ENCODE measurements at regions not wholly inside any gene's neighbourhood (a gene's known extent, or its start where the extent isn't known, plus 50 kb on each side); places are given as distances from the start of the nearest gene placed in this dataset.
A peak's percentile ranks its signal among the peaks of the same experiment; 100 is the strongest.

- Histone ChIP-seq H3K9me3 (ENCODE audit: severe bottlenecking) (no peaks in the 10 kb centered on the region), H3K36me3 (ENCODE audit: low read depth) (no peaks in the 10 kb centered on the region), H3K27me3 (ENCODE audit: insufficient read depth, poor library complexity, severe bottlenecking) (no peaks in the 10 kb centered on the region), H3K4me3 (ENCODE audit: severe bottlenecking) (no peak overlapping the region), H3K27ac (ENCODE audit: poor library complexity, severe bottlenecking) (peak overlapping the region; percentile 54), H3K4me1 (ENCODE audit: insufficient read depth, poor library complexity, severe bottlenecking) (peaks cover 12% of the 10 kb centered on the region)
- no peak for DNase-seq (ENCODE audit: low spot score)
- no peak for TF ChIP-seq CTCF (IDR thresholded peaks at IDR 0.05; ENCODE audit: poor library complexity, severe bottlenecking)
- no peak for ATAC-seq (ENCODE audit: low read depth)
Observed at GRCh38 chr4:181549576-181550188, 693.5 kb upstream of the TENM3 start.

DNA sequence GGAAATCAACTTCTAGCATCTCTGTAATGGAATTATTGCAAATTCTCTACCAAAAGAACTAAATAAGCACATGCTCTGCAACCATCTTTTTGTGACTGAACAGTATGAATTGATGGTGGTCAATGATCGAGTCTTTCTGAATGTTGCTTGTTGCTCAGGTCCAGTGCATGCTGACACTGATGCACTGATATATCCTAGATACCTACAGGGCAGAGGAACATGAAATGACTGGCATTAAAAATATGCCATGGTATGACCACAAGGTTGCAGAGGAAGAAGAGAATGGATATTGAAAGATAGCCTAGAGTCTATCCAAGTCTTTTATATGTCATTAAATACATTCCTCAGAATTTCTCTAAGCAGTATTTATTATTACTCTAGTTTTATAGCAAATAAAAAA lies 692.8 kb upstream of the TENM3 start:
- peaks cover 12% of the 10 kb centered on the region for H3K4me1 ChIP-seq (ENCODE audit: insufficient read depth, poor library complexity, severe bottlenecking)
- H3K27ac ChIP-seq (ENCODE audit: poor library complexity, severe bottlenecking), result no peak overlapping the region
- no peaks in the 10 kb centered on the region for H3K27me3 ChIP-seq (ENCODE audit: insufficient read depth, poor library complexity, severe bottlenecking)

DNA sequence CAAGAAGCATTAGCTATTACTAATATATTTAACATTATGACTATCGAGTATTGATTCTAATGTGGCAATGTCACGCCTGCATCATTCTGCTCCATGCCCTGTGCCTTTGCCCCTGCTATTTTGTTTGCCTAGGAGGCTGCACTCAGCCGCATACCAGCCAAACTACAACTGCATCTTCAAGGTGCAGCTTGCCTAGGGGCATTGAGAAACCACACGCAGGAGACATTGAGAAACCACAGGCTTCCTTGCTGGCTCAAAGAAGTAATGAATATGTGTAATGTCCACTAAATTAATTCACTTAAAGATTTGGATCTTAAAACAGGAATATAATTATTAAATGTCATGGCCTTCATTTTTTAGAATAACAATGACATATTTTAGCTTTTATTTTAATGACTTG lies 683.6 kb upstream of the TENM3 start:
- Histone ChIP-seq H3K36me3 (ENCODE audit: low read depth) (no peaks in the 10 kb centered on the region), H3K4me1 (ENCODE audit: insufficient read depth, poor library complexity, severe bottlenecking) (no peaks in the 10 kb centered on the region), H3K4me3 (ENCODE audit: severe bottlenecking) (no peak overlapping the region), H3K27ac (ENCODE audit: poor library complexity, severe bottlenecking) (no peak overlapping the region), H3K9me3 (ENCODE audit: severe bottlenecking) (no peaks in the 10 kb centered on the region), H3K27me3 (ENCODE audit: insufficient read depth, poor library complexity, severe bottlenecking) (no peaks in the 10 kb centered on the region)
- no peak for TF ChIP-seq CTCF (IDR thresholded peaks at IDR 0.05; ENCODE audit: poor library complexity, severe bottlenecking)
- DNase-seq (ENCODE audit: low spot score) (no peak), ATAC-seq (ENCODE audit: low read depth) (peak; percentile 50; the same call in 2 of the 3 replicates)

More for the DNA sequence above, 692.8 kb upstream of the TENM3 start:
- DNase-seq (ENCODE audit: low spot score) (no peak), ATAC-seq (ENCODE audit: low read depth) (no peak)
- H3K36me3 ChIP-seq (ENCODE audit: low read depth), result no peaks in the 10 kb centered on the region
- no peak overlapping the region for H3K4me3 ChIP-seq (ENCODE audit: severe bottlenecking)
- TF ChIP-seq CTCF (IDR thresholded peaks at IDR 0.05; ENCODE audit: poor library complexity, severe bottlenecking), result no peak
- no peaks in the 10 kb centered on the region for H3K9me3 ChIP-seq (ENCODE audit: severe bottlenecking)

DNA sequence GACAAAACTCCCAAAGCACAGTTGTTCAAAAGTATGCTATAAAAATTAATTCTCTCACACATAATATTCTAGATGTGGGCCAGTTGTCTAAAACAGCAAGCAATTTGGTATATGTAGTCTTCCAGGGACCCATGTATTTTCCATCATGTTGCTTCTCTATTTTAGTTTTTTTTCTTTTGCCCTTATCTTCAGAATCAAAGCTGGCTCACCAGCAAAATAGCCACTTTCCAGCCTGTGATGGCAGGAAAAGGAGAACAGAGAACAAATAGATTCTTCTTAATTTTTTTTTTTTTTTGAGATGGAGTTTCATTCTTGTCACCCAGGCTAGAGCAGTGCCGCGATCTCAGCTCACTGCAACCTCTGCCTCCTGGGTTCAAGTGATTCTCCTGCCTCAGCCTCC lies 680.8 kb upstream of the TENM3 start:
- Histone ChIP-seq H3K4me1 (ENCODE audit: insufficient read depth, poor library complexity, severe bottlenecking) (no peaks in the 10 kb centered on the region), H3K27ac (ENCODE audit: poor library complexity, severe bottlenecking) (no peak overlapping the region), H3K9me3 (ENCODE audit: severe bottlenecking) (no peaks in the 10 kb centered on the region), H3K4me3 (ENCODE audit: severe bottlenecking) (no peak overlapping the region), H3K36me3 (ENCODE audit: low read depth) (no peaks in the 10 kb centered on the region), H3K27me3 (ENCODE audit: insufficient read depth, poor library complexity, severe bottlenecking) (no peaks in the 10 kb centered on the region)
- no peak for ATAC-seq (ENCODE audit: low read depth)
- TF ChIP-seq CTCF (IDR thresholded peaks at IDR 0.05; ENCODE audit: poor library complexity, severe bottlenecking), result no peak
- no peak for DNase-seq (ENCODE audit: low spot score)

- ATAC-seq (ENCODE audit: low read depth) (no peak), DNase-seq (ENCODE audit: low spot score) (no peak)
- Histone ChIP-seq H3K9me3 (ENCODE audit: severe bottlenecking) (no peaks in the 10 kb centered on the region), H3K4me1 (ENCODE audit: insufficient read depth, poor library complexity, severe bottlenecking) (no peaks in the 10 kb centered on the region), H3K27me3 (ENCODE audit: insufficient read depth, poor library complexity, severe bottlenecking) (no peaks in the 10 kb centered on the region), H3K4me3 (ENCODE audit: severe bottlenecking) (no peak overlapping the region), H3K27ac (ENCODE audit: poor library complexity, severe bottlenecking) (no peak overlapping the region), H3K36me3 (ENCODE audit: low read depth) (no peaks in the 10 kb centered on the region)
- no peak for TF ChIP-seq CTCF (IDR thresholded peaks at IDR 0.05; ENCODE audit: poor library complexity, severe bottlenecking)
Observed at GRCh38 chr4:181564625-181565024, 678.6 kb upstream of the TENM3 start.

All from RWPE2 (cell line).